ENCODE measurements at regions not wholly inside any gene's neighbourhood (a gene's known extent, or its start where the extent isn't known, plus 50 kb on each side); places are given as distances from the start of the nearest gene placed in this dataset.
"Not testable (repeated sequence)": the region's sequence is repeated elsewhere in the genome, so short reads cannot be mapped to it uniquely, and the experiment has no call there.

GRCh38 chr16:70061671-70062218 lies 52.4 kb upstream of the PDPR start:
- H3K36me3 ChIP-seq (replicated peaks; ENCODE audit: insufficient read depth, low read length); H3K9me3 ChIP-seq (replicated peaks; ENCODE audit: insufficient read depth, low read length); H3K4me3 ChIP-seq (ENCODE audit: low read length); H3K27ac ChIP-seq (ENCODE audit: low read length); H3K9ac ChIP-seq (ENCODE audit: low read length); H3K4me1 ChIP-seq (ENCODE audit: low read length); H3F3A ChIP-seq (ENCODE audit: insufficient read depth, low read length); H4K20me1 ChIP-seq (ENCODE audit: insufficient read depth, low read length); H3K4me2 ChIP-seq (ENCODE audit: low read depth, low read length); H2AFZ ChIP-seq (ENCODE audit: low read length); H3K27me3 ChIP-seq (replicated peaks; ENCODE audit: insufficient read depth, low read length); DNase-seq; H3K9me2 ChIP-seq (replicated peaks; ENCODE audit: insufficient read depth, low read length): not testable (repeated sequence)
- peaks cover 20% of the 10 kb centered on the region for H3K79me2 ChIP-seq (ENCODE audit: low read length)

GRCh38 chr16:70062947-70063346 lies 51.2 kb upstream of the PDPR start:
- H3F3A ChIP-seq (ENCODE audit: insufficient read depth, low read length); H3K9me3 ChIP-seq (replicated peaks; ENCODE audit: insufficient read depth, low read length); H3K36me3 ChIP-seq (replicated peaks; ENCODE audit: insufficient read depth, low read length); H3K4me1 ChIP-seq (ENCODE audit: low read length); H4K20me1 ChIP-seq (ENCODE audit: insufficient read depth, low read length); H3K9ac ChIP-seq (ENCODE audit: low read length); DNase-seq; H3K4me3 ChIP-seq (ENCODE audit: low read length); H3K27me3 ChIP-seq (replicated peaks; ENCODE audit: insufficient read depth, low read length); H3K4me2 ChIP-seq (ENCODE audit: low read depth, low read length); H2AFZ ChIP-seq (ENCODE audit: low read length); H3K27ac ChIP-seq (ENCODE audit: low read length); H3K9me2 ChIP-seq (replicated peaks; ENCODE audit: insufficient read depth, low read length): not testable (repeated sequence)
- H3K79me2 ChIP-seq (ENCODE audit: low read length) = peaks cover 20% of the 10 kb centered on the region

All from MM.1S (cell line).